Peyer's patch (tissue), 4 donors: ENCODE measurements at regions not wholly inside any gene's neighbourhood (a gene's known extent, or its start where the extent isn't known, plus 50 kb on each side); places are given as distances from the start of the nearest gene placed in this dataset.
"Not testable (repeated sequence)": the region's sequence is repeated elsewhere in the genome, so short reads cannot be mapped to it uniquely, and the experiment has no call there.

Experiments
- CTCF ChIP-seq, 6 experiments: fragments of 450-650 bp in 4 of 6; fragments of 200-600 bp in 2 of 6; sonication (generic) in 1 of 6; IDR thresholded peaks; one replicate each; pipeline ENCODE4 v1.5.1; 2017 to 2019; ENCODE audit warnings: antibody characterized with exemption in 6 of 6, mild to moderate bottlenecking in 3 of 6, moderate library complexity in 1 of 6
- POLR2A ChIP-seq, 2 donors: fragments of 450-650 bp; IDR thresholded peaks; one replicate each; pipeline ENCODE4 v1.5.1; 2017; ENCODE audit warnings: antibody characterized with exemption in 2 of 2, mild to moderate bottlenecking in 2 of 2, moderate library complexity in 2 of 2

- TF ChIP-seq CTCF, POLR2A (IDR thresholded peaks at IDR 0.05): not testable (repeated sequence)
Measured at GRCh38 chr4:189711956-189712355, 228.7 kb upstream of the FRG1 start.
